NOMO-1 (cell line): ENCODE measurements at regions not wholly inside any gene's neighbourhood (a gene's known extent, or its start where the extent isn't known, plus 50 kb on each side); places are given as distances from the start of the nearest gene placed in this dataset.
A peak's percentile ranks its signal among the peaks of the same experiment; 100 is the strongest.
"Not testable (repeated sequence)": the region's sequence is repeated elsewhere in the genome, so short reads cannot be mapped to it uniquely, and the experiment has no call there.

ENCODE experiments used
- DNase-seq, 2 experiments: peaks; one replicate each; lab custom pipeline; 2025; ENCODE audit not compliant: unreplicated experiment in 2 of 2; lab: John Stamatoyannopoulos, UW

DNA sequence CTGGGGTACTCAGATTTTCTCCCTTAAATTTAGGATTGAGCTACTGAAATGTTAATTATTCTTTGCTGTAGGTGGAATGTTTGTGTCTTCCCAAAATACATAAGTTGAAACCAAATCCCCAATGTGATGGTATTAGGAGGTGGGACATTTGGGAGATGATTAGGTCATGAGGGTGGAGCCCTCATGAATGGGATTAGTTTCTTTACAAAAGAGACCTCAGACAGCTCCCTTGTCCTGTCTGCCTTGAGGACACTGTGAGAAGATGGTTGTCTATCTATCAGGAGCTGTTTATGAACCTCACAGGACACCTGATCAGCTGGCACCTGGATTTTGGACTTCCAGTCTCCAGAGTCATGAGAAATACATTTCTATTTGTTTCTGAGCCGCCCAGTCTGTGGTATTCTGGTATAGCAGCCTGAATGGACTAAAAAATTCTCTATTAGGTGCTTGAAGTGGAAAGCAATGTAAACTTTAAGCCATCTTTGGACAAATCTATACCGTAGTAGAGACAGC is 99.2 kb upstream of the UXS1 start:
- DNase-seq, result no peak

DNA sequence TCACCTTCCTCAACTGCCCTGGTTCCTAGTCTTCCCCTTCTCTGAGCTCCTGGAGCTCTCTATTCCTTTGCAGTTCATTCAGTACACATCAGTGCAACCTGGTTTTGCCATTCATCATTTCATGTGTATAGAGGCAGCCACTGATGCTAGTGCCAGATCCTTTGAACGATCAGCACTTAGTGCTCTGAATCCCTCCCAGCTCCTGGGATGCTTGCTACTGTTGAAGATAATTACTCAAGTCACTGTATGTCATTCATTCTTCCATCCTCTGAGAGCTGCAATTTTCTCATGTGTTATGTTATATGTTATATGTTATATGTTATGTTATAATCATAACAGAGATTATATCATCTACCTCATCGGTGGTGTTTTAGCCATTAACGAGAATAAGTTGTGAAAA is 98.5 kb upstream of the UXS1 start:
- DNase-seq, result no peak

DNA sequence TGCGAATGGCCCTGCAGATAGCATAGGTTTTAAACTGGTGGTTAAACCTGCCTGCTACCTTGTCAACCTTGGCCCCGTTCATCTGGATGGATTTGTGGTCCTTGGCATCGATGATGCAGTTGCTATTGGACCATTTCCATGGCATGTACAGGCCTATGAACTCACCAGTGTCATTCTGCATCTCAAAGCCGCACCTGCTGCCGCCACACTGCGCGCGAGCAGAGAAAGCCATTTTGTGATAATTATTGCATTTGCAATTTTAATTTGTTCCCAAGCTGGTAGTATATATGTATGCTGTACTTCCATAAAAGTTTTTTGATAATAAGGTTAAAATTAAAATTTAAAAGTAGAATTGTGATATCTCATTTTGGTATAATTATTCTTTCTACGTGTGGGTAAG is 94.8 kb upstream of the UXS1 start:
- no peak for DNase-seq

DNA sequence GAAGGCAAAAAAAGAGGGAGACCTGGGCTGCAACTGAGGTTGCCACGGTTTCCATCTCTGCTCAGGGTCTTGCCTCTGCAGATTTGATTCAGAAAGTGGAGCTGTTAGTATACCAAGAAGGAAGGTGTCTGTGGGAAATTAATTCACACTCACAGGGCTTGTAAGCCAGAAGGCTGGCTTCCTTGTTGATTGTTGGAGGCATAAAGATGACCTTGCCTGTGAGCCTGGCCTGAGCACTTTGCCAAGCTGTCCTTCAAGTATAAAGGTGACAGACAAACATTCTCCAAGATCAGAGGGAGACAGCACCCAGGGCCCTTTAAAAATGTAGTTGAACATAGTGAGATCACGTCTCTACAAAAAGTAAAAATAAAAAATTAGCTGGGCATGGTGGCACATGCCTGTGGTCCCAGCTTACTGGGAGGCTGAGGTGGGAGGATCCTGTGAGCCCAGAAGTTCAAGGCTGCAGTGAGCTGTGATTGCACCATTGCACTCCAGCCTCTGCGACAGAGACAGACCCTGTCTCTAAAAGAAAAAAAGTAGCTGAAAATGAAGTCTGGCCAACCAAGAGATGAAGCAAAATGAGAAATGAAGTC is 91.2 kb upstream of the UXS1 start:
- DNase-seq, result no peak

DNA sequence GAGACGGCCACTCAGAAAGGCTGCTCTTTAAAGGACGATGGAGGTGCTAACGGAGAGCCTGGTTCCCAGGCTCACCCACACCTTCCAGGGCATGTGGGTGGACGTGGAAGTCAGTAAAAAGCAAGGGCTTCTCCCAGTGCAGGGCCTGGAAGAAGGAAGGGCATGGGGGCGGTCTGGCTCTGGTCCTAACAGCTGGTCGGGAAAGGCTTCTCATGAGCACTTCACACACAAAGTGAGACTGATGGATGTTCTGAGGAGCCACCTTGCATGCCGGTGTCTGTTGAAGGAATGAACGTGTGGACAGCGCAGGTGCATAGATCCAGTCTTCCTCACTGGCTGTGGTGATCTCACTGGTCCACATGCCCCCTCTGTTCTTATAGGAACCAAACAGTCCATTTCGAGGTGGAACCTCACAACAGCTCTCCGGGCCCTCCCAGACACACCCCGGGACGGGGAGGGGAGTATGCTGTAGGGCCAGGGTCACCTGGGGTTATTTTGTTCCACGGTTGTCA is 90.6 kb upstream of the UXS1 start:
- DNase-seq, result no peak

DNA sequence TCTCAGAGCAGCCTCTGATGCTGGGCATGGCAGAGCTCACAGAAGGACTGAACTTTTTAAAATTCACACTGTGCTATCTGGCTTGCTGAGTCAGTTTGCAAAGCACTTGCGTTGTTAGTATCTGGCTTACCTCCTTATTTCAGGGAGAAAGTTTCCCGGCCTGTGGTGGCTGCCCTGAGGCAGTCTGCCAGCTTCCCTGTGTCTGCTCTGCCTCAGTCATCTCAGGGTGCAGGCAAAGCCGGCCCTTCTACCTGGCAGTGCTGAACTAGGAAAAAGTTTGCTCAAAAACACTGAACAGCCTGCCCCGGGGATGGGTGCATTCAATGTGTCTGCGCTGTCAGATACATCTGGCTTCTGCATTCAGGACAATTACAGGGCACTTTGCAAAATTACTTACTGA is 90.2 kb upstream of the UXS1 start:
- DNase-seq, result no peak

DNA sequence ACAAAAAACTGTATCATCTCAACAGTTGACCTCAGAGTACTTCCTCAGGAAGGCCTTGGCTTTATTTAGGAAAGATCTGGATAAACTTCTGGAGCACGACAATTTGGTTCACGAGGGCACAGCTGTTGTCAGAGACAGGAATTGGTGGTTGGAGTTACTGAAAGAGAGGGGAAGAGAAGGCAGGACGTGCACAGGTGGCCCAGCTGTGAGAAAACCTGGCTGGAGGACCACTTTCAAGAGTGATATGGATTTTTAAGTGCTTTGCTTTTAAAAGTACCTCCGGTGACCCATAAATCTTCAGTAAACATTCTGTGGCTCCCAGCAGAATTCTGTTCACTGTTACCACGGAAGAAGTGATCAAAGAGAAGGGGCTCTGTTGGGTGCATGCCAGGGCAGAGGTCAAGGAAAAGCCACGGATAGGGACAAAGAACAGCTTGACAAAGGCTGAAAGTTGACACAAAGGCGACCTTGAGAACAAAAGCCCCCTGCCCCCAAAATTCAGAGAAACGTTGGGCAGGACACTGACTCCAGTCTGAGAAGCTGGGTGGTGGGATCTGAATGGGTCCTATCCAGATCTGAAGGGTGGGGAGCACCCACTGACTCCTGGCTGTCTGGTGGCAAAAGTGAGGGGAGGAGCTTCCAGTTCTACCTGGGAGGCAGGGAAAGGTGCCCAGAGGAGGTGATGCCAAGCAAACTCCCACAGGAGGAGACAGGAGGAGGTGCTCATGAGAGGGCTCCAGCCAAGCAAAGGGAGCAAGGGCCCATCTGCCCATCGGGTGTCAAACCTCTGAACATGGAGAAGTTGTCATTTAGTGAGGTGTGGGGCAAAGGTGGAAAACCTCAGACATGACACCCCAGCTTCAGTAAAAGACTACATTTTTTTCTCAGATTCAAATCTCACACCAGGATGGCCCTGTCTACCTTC is 89.4 kb upstream of the UXS1 start:
- DNase-seq, result not testable (repeated sequence)

DNA sequence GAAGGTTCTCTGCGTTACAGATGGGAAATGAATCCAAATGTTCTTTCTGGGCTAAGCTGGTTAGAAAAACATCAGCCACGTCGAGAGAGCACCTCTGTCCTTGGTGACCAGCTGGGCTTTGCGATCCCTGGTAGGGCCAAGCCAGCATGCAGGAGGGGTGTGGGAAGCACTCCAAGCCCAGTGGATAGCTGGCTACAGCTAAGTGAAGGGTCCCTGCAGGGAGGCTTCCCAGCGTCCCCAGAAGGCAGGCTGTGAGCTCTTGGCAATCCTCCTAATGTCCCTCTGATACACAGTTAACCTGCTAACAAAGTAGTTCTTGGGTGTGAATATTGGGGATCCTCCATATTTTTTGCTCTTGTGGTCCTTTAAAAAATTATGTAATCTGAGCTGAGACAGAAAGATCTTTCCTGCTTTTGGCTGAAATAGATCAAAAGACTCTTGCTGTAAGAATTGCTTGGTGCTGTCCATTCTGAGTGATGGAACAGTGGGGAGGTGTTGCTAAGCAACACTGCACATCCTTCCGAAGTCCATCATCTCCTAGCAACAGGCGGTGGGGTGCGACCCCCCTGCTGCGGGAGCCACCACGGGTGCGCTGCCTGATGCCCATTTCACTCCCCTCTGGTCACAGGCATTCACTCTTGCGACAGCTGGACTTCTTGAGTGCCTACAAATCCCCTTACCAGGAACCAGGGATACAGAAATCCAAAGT is 88.5 kb upstream of the UXS1 start:
- DNase-seq, result no peak

DNA sequence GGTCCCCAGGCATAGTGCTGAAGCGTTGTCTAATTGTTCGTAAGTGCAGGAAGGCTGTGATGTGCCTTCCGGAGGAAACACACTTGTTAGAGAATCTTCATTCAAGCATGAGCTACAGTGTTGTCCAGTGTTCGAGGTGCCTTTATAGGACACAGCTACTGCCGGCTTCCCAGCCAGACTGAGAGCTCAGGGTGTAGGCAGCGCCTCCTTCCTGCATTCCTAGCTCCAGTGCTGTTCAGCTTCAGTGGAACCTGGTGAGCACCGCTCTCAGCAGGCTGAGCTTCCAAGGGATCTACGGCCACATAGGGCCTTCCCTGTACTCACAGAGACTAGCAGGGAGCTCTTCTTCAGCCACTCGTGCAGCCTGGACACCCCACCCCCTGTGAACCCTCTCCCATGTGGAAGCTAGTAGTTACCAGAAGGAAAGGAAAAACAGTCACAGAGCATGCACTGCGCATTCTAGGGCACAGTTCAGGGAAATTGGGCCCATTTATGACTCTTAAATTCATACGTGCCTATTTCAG is 87.9 kb upstream of the UXS1 start:
- not testable (repeated sequence) for DNase-seq

DNA sequence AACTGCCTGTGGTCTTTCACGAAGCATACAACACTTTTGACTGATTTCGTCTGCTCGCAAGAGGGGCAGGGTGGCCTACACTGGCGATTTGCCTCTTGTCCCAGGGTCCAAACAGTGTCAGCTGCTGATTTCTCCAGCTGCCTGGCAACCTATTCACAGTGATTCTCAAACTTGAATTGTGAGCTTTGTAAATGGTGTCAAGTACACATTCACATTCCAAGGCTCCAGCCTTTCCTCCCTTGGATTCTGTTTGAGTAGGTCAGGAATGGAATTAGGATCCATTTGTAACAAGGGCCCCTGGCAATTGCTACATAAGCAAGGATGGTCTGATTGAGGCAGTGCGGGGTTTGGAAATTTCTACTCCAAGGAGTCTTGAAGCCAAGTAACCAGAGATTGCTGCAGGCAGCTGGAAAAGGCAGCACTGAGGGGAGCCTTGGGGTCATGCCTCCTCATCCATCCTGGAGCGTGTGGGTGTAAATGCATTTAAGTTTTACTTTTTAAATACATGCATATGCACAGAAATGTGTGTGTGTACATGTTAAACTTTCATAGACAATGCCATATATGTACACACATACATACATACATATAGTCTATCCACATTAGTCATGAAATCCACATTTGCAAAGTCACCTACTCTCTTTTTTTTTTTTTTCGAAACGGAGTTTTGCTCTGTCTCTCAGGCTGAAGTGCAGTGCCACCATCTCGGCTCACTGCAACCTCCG is 86.8 kb upstream of the UXS1 start:
- DNase-seq, result no peak

DNA sequence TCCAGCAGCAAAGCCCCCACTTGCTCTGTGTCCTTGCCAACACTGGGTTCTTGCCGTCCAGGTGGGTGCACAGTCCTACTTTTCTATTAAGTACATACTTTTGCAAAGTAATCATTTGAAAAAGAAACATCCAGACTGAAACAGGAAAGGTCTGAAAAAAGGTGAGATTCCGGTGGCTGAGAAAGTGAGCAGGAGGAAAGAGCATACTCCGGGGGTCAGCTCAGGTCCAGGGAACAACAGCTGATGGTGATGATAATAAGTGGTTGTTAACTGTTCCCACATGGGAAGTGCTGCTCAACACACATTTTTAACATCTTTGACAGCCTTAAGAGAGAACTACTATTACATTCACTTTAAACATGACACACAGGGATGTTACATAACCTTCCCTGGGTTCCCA is 86.1 kb upstream of the UXS1 start:
- DNase-seq, result no peak

DNA sequence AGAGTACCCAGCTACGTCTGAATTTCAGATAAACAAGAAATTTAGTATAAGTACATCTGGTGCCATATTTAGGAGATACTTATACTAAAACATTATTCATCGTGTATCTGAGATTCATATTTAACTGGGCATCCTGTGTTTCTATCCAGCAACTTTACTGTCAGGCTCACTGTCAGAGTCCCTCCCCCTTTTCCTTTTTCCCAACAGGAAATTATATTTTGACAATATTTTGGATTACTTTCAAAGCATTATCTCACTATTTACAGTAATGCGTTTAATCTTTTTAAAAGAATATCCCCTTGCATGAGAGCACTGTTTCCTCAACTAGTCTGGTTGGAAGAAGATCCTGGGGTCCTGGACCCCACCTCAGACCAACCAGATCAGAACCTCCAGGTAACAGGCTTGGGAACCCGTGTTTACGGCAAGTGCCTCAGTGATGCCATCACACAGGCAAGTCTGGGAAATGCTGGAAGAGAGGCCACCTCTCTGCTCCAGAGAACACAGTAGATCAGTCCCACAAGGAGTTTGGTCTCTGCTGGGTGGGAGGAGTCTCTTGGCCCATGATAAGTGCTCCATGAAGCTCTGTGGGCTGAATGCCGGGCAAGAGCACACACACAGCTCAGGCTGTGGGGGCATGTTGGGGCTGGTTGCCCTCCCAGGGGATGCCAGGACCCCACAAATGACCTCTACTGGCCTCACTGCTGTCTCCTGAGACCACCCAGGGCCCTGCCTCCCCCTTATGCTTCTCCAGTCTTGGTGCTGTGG is 84.2 kb upstream of the UXS1 start:
- DNase-seq, result no peak

DNA sequence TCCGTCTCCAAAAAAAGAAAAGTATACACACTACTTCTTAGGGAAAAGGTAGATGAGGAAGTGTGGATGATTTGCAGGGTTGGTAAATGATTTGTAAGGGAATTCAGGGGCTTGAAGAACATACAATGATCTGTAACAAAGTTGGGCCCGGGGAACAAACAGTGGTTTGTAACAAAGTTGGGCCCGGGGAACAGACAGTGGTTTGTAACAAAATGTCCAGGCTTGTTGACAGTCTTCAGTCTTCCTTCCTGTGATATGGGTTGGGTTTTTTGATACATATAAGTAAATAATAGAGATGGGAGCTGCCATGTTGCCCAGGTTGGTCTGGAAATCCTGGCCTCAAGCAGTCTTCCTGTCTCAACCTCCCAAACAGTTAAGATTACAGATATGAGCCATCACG is 83.3 kb upstream of the UXS1 start:
- DNase-seq, result no peak

DNA sequence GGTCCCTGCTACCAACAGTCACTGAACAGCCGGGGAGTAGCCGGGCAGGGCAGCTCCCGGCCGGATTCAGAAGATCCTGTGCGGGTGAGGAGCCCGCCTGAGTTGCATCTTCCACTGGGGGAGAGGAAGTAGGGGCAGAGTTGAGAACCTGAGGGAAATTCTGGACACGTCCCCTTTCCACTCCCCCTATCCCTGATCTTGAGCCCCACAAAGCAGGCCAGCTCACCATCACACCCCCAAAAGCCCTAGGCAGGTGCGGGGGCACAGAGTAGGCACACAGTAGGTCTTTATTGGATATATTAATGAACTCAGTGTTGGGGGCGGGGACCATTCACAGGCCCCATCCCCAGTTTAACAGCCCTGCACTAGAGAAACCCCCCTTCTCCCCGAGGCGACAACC is 81.9 kb upstream of the UXS1 start:
- no peak for DNase-seq

DNA sequence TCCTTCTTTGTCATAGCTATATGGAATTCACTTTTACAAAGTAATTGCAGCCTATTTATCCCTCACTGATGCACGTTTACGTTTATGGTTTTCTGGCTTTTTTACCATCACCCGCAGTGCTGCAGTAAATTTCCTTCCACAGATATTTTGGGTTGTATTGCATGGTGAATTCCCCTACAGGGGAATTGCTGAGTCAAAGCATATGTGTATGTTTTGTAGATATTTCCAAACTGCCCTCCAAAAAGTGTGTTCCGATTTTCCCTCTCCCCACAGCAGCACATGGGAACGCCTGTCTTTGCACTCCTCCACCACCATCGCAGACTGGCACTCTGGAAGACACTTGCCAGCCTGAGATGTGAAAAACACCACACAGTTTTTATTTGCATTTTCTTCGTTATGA is 80.6 kb upstream of the UXS1 start:
- no peak for DNase-seq

DNA sequence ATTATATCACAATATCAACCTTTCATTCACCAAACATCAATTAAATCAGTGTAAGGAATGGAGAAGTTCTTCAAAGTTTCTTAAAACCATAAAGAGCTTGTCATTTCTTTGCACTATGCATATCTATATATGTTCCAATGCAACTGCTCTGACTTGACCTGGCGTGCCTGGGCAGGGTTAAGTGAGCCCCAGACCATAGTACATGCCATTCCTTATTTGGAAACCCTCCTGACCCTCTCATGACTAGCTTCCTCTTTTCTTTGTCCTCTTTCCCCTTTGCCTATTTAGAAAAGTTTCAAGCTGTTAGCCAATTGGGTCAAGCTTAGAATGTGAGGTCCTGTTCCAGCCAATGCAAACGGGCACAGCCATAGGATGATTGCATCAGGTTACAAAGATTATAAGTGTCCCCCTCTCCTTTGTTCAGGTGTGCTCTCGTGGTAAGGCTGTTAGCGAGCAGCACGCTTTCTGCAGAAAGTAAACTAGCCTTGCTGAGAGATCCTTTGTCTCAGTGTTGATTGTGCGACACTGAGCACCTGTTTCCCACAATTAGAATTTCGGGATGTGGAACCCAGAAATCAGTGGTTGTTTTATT is 78.2 kb upstream of the UXS1 start:
- peak; percentile 53 to 70 for DNase-seq

DNA sequence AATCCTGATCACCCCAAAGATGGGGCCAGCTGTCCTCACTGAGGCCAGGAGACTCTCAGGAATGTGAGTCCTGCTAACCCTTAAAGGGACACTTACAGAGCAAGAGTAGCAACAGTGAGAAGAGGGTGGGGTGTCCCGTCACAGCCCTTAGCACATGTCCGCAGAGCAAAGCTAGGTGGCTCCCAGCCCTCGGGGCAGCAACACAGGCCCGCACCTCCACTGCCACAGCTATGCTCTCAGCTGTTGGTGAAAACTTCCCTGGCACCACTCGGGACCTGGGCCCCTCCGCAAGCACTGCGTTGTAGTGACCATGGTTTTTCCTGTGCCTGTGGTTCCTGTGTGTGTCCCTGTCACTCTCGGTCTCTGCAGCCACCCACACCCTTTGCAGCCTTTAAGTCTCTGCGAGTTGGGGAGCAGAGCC is 76.4 kb upstream of the UXS1 start:
- no peak for DNase-seq

DNA sequence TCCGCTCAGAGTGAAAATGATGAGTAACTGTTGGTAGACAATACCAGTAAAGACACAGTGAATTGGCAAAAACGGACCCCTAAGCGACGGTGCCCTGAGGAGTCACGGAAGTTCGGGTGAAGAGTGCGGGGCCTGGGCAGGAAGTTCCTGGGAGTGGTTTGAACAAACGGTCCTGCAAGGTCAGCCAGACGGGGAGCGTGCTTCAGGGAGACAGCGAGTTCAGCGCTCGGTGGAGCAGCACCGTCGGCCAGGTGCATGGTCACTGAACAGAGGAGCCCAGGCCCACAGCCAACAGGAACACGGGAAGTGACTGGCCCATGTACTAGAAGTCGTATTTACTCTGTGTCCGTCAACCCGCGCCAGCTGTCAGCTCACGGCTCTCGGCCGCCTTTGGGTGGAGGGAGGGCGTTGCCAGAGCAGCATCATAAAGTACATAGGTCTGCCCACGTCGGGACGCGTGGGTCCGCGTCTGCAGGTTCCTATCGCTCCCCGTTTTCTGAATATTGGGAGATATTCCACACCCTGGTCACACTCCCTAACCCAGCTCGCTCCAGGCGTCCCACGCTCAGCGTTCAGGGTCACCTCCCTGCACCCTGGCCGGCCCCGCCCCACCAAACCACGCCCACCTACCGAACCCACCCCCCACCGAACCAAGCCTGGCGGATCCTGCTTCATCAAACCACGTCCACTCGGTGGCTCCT is 75.6 kb upstream of the UXS1 start:
- peak; percentile 33 to 53 for DNase-seq

DNA sequence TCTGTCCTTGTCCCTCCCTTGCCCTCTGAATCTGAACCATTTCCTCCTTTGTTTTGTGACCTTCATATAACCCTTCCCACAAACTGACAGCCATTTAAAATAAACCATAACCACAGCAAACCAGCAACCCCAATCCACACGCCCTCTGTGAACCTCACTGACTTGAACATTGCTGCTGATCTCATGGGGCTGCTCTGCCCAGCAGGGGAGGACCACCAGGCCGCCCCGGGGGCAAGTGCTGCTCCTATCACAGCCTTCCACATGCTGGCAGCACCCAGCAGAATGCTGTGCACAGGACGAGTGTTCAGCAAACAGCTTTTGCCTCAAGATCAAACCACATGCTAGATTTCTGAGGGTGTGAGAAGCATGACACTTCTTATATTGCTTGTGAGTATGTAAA is 73.9 kb upstream of the UXS1 start:
- DNase-seq, result no peak
